Thyroid gland (tissue), 4 donors: ENCODE measurements at regions not wholly inside any gene's neighbourhood (a gene's known extent, or its start where the extent isn't known, plus 50 kb on each side); places are given as distances from the start of the nearest gene placed in this dataset.

Experiments
- DNase-seq, 2 donors: peaks; one replicate each; pipeline ENCODE4 v3.0.0-alpha.2; 2019
- H3K27ac ChIP-seq, 3 donors: fragments of 200-600 bp; sonication (generic); 1 replicate in 2 of 3; 2 replicates in 1 of 3; pipeline ENCODE4 v1.5.1; 2016 to 2019; ENCODE audit warnings: mild to moderate bottlenecking in 1 of 3, moderate library complexity in 1 of 3
- H3K27me3 ChIP-seq: fragments of 200-600 bp; sonication (generic); one replicate; pipeline ENCODE4 v1.5.1; 2019
- H3K36me3 ChIP-seq, 2 donors: fragments of 200-600 bp; sonication (generic); one replicate each; pipeline ENCODE4 v1.5.1; 2016 to 2019
- H3K4me1 ChIP-seq, 2 donors: fragments of 200-600 bp; sonication (generic); one replicate each; pipeline ENCODE4 v1.5.1; 2017 to 2019
- H3K4me3 ChIP-seq, 3 donors: fragments of 200-600 bp; sonication (generic); replicated peaks in 1 of 3; 1 replicate in 2 of 3; 2 replicates in 1 of 3; pipeline ENCODE4 v1.5.1; 2016; ENCODE audit warnings: mild to moderate bottlenecking in 1 of 3
- H3K9me3 ChIP-seq: fragments of 200-600 bp; sonication (generic); one replicate; pipeline ENCODE4 v1.5.1; 2017
- CTCF ChIP-seq, 6 experiments: fragments of 200-600 bp in 3 of 6; fragments of 450-650 bp in 3 of 6; sonication (generic) in 3 of 6; IDR thresholded peaks; one replicate each; pipeline ENCODE4 v1.5.1; 2016 to 2019; ENCODE audit warnings: antibody characterized with exemption in 6 of 6, mild to moderate bottlenecking in 2 of 6, inconsistent platforms in 1 of 6, moderate library complexity in 1 of 6
- POLR2A ChIP-seq, 2 donors: fragments of 450-650 bp; IDR thresholded peaks; one replicate each; pipeline ENCODE4 v1.6.1; 2017; ENCODE audit warnings: antibody characterized with exemption in 2 of 2, mild to moderate bottlenecking in 2 of 2, moderate library complexity in 1 of 2
- WGBS, 2 donors: methylation state at CpG; one replicate each; pipeline ENCODE4 v1.1.5; 2017; 5-methylcytosine and 5-hydroxymethylcytosine counted together
- intact Hi-C: fragments of 100-400 bp; cut with DNase I; formaldehyde crosslinking; loops from one replicate; pipeline ENCODE4 v1.15.1; 2023

DNA sequence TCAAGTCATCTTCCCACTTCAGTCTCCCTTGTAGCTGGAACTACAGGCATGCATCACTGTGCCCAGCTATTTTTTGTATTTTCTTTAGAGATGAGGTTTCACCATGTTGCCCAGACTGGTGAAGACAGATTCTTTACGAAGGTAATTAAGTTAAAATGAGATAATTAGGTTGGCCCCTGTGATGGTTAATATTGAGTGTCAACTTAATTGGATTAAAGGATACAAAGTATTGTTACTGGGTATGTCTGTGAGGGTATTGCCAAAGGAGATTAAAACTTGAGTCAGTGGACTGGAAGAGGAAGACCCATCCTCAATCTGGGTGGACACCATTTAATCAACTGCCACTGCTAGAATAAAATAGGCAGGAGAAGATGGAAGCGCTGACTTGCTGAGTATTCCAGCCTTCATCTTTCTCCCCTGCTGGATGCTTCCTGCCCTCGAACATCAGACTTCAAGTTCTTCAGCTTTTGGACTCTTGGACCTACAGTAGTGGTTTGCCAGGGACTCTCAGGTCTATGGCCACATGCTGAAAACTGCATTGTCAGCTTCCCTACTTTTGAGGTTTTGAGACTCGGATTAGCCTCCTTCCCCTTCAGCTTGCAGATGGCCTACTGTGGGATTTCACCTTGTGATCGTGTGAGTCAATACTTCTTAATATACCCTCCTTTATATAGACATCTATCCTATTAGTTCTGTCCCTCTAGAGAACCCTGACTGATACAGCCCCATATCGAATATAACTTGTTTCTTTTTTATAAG is 269.1 kb downstream of the TMX3 start:
- Histone ChIP-seq H3K4me1 (no peaks in the 10 kb centered on the region), H3K4me3 (no peak overlapping the region), H3K27ac (no peak overlapping the region), H3K27me3 (no peaks in the 10 kb centered on the region), H3K9me3 (no peaks in the 10 kb centered on the region), H3K36me3 (no peaks in the 10 kb centered on the region)
- WGBS, 2 donors: 81 to 86% methylated on average over 6 of the region's 6 CpGs
- no peak for DNase-seq
- TF ChIP-seq POLR2A (IDR thresholded peaks at IDR 0.05): no peak
- no peak for TF ChIP-seq CTCF (IDR thresholded peaks at IDR 0.05)
- intact Hi-C loops: no loop called here

DNA sequence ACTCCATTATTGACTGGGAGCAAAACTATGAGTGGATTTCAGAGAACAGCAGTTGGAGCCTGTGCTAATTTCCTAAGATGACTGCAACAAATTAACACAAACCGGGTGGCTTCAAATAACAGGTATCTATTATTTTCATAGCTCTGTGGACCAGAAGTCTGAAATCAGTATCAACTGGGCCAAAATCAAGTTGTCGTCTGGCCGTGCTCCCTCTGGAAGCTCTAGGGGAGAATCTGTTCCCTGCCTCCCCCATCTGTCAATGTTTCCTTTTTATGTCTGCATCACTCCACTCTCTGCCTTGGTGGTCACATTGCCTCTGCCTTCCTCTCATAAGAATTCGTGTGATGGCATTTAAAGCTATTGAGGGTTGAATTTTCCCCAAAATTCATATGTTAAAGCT is 269.8 kb downstream of the TMX3 start:
- WGBS, 2 donors: 83 to 86% methylated on average over 4 of the region's 4 CpGs
- Histone ChIP-seq H3K27me3 (no peaks in the 10 kb centered on the region), H3K4me1 (no peaks in the 10 kb centered on the region), H3K9me3 (no peaks in the 10 kb centered on the region), H3K36me3 (no peaks in the 10 kb centered on the region), H3K27ac (no peak overlapping the region), H3K4me3 (no peak overlapping the region)
- TF ChIP-seq POLR2A (IDR thresholded peaks at IDR 0.05): no peak
- no peak for TF ChIP-seq CTCF (IDR thresholded peaks at IDR 0.05)
- intact Hi-C loops: no loop called here
- no peak for DNase-seq

GRCh38 chr18:68441241-68441640 is 273.7 kb downstream of the TMX3 start:
- H3K9me3 ChIP-seq: no peaks in the 10 kb centered on the region
- H3K27me3 ChIP-seq: no peaks in the 10 kb centered on the region
- H3K27ac ChIP-seq: no peak overlapping the region
- no peaks in the 10 kb centered on the region for H3K36me3 ChIP-seq
- H3K4me1 ChIP-seq: no peaks in the 10 kb centered on the region
- H3K4me3 ChIP-seq: no peak overlapping the region
- TF ChIP-seq CTCF (IDR thresholded peaks at IDR 0.05) (no peak), POLR2A (IDR thresholded peaks at IDR 0.05) (no peak)
- intact Hi-C loops: no loop called here
- WGBS, 2 donors: 69 to 75% methylated on average over 3 of the region's 3 CpGs
- no peak for DNase-seq

GRCh38 chr18:68440433-68440832 is 274.5 kb downstream of the TMX3 start:
- Histone ChIP-seq H3K4me3 (no peak overlapping the region), H3K27me3 (no peaks in the 10 kb centered on the region), H3K4me1 (no peaks in the 10 kb centered on the region), H3K27ac (no peak overlapping the region), H3K9me3 (no peaks in the 10 kb centered on the region), H3K36me3 (no peaks in the 10 kb centered on the region)
- DNase-seq: no peak
- intact Hi-C loops: no loop called here
- TF ChIP-seq POLR2A (IDR thresholded peaks at IDR 0.05): no peak
- no peak for TF ChIP-seq CTCF (IDR thresholded peaks at IDR 0.05)
- 80 to 85% methylated on average over 6 of the region's 6 CpGs for WGBS, 2 donors

DNA sequence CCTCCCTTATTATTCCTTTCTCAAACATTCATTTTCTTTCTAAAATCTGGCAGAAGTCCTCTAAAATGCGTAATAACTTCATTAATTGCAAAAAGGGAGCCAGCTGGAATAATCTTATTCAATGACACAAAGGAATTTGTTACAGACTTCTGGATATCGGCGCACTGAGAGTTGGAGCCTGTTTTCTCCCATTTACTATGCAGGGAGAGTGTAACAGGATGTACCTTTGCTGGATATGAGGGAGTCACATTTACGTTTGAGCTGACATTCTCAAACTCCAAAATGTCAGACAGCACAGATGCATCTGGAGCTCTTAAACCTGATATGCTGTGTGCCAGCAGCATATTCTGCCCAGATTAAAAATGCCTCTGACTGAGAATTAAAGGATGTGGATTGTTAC is 275.3 kb downstream of the TMX3 start:
- Histone ChIP-seq H3K36me3 (no peaks in the 10 kb centered on the region), H3K4me1 (no peaks in the 10 kb centered on the region), H3K27ac (no peak overlapping the region), H3K27me3 (no peaks in the 10 kb centered on the region), H3K9me3 (no peaks in the 10 kb centered on the region), H3K4me3 (no peak overlapping the region)
- DNase-seq: no peak
- WGBS, 2 donors: 67 to 69% methylated on average over 4 of the region's 4 CpGs
- TF ChIP-seq POLR2A (IDR thresholded peaks at IDR 0.05) (no peak), CTCF (IDR thresholded peaks at IDR 0.05) (no peak)
- intact Hi-C loops: no loop called here
